SU-DHL-6 (cell line): ENCODE measurements at regions not wholly inside any gene's neighbourhood (a gene's known extent, or its start where the extent isn't known, plus 50 kb on each side); places are given as distances from the start of the nearest gene placed in this dataset.

Experiments
- H2AFZ ChIP-seq: fragments of 200-600 bp; sonication (generic); 2 replicates; pipeline ENCODE4 v1.6.1; 2014; ENCODE audit warnings: low read depth, mild to moderate bottlenecking, moderate library complexity, mixed read lengths, antibody characterized with exemption, low read length; ENCODE audit not compliant: severe bottlenecking
- H3F3A ChIP-seq: fragments of 200-600 bp; shearing (Covaris generic); 2 replicates; pipeline ENCODE4 v1.6.0; 2016; ENCODE audit warnings: antibody characterized with exemption, mild to moderate bottlenecking; ENCODE audit not compliant: insufficient read depth
- H3K27ac ChIP-seq: fragments of 200-600 bp; sonication (generic); 2 replicates; pipeline ENCODE4 v1.5.1; 2016; ENCODE audit warnings: low read depth, mild to moderate bottlenecking, low read length, moderate library complexity, mixed read lengths
- H3K27me3 ChIP-seq: fragments of 200-600 bp; sonication (generic), shearing (Covaris generic); 2 replicates; pipeline ENCODE4 v1.6.0; 2014; ENCODE audit warnings: mild to moderate bottlenecking, low read length
- H3K36me3 ChIP-seq: fragments of 200-600 bp; sonication (generic); 2 replicates; pipeline ENCODE4 v1.6.1; 2014; ENCODE audit warnings: mild to moderate bottlenecking, low read length, mixed read lengths
- H3K4me2 ChIP-seq: fragments of 300-600, 200-600 bp; shearing (Covaris generic), sonication (generic); 2 replicates; pipeline ENCODE4 v1.6.0; 2014; ENCODE audit warnings: low read length, low read depth, mild to moderate bottlenecking; ENCODE audit not compliant: poor library complexity, severe bottlenecking
- H3K4me3 ChIP-seq: fragments of 200-600 bp; sonication (generic); 2 replicates; pipeline ENCODE4 v1.5.1; 2014; ENCODE audit warnings: antibody characterized with exemption, low read length, mild to moderate bottlenecking, mixed read lengths; ENCODE audit not compliant: insufficient read depth, poor library complexity, severe bottlenecking
- H3K79me2 ChIP-seq: fragments of 200-600 bp; sonication (generic); 2 replicates; pipeline ENCODE4 v1.6.1; 2014; ENCODE audit warnings: mild to moderate bottlenecking, low read length, moderate library complexity; ENCODE audit not compliant: insufficient read depth
- H3K9ac ChIP-seq: fragments of 200-600 bp; sonication (generic); 2 replicates; pipeline ENCODE4 v1.7.0; 2014; ENCODE audit warnings: mild to moderate bottlenecking, low read length
- H3K9me2 ChIP-seq: fragments of 200-600 bp; sonication (generic); replicated peaks from 2 replicates; pipeline ENCODE4 v1.6.1; 2014; ENCODE audit warnings: low read length; ENCODE audit not compliant: insufficient read depth
- H3K9me3 ChIP-seq: fragments of 200-600 bp; sonication (generic); 2 replicates; pipeline ENCODE4 v1.6.1; 2014; ENCODE audit warnings: low read length, mixed read lengths; ENCODE audit not compliant: insufficient read depth
- H4K20me1 ChIP-seq: fragments of 200-600 bp; sonication (generic); 2 replicates; pipeline ENCODE4 v1.6.1; 2014; ENCODE audit warnings: low read depth, mild to moderate bottlenecking, antibody characterized with exemption, low read length, moderate library complexity, mixed read lengths
- CTCF ChIP-seq: fragments of 200-600 bp; sonication (generic); IDR thresholded peaks from one replicate; pipeline ENCODE4 v1.5.1; 2017; ENCODE audit warnings: antibody characterized with exemption, mild to moderate bottlenecking, low read length, moderate library complexity; ENCODE audit not compliant: insufficient read depth, poor library complexity, severe bottlenecking
- EZH2phosphoT487 ChIP-seq: fragments of 200-600 bp; sonication (generic), shearing (Covaris generic); conservative IDR thresholded peaks from 2 replicates; pipeline ENCODE4 v1.6.1; 2018; ENCODE audit warnings: mild to moderate bottlenecking, antibody characterized with exemption, low read length, moderate library complexity, mixed read lengths

GRCh38 chr5:126031989-126032716 lies 391.1 kb upstream of the GRAMD2B start:
- Histone ChIP-seq H3K9me3 (no peaks in the 10 kb centered on the region), H4K20me1 (no peaks in the 10 kb centered on the region), H3F3A (no peaks in the 10 kb centered on the region), H3K79me2 (no peaks in the 10 kb centered on the region), H3K36me3 (no peaks in the 10 kb centered on the region), H3K27me3 (no peaks in the 10 kb centered on the region), H3K9me2 (no peaks in the 10 kb centered on the region), H3K4me2 (no peak overlapping the region), H3K27ac (no peak overlapping the region), H3K9ac (no peak overlapping the region), H3K4me3 (no peak overlapping the region), H2AFZ (no peak overlapping the region)
- TF ChIP-seq EZH2phosphoT487 (no peak), CTCF (no peak)

GRCh38 chr5:126043688-126044087 lies 379.5 kb upstream of the GRAMD2B start:
- Histone ChIP-seq H3K36me3 (no peaks in the 10 kb centered on the region), H3K9ac (no peak overlapping the region), H2AFZ (no peak overlapping the region), H3K4me3 (no peak overlapping the region), H3F3A (no peaks in the 10 kb centered on the region), H3K9me2 (no peaks in the 10 kb centered on the region), H3K4me2 (no peak overlapping the region), H4K20me1 (no peaks in the 10 kb centered on the region; the same call in 1 of the 2 replicates), H3K27me3 (no peaks in the 10 kb centered on the region), H3K27ac (no peak overlapping the region), H3K79me2 (no peaks in the 10 kb centered on the region), H3K9me3 (no peaks in the 10 kb centered on the region)
- TF ChIP-seq EZH2phosphoT487, result no peak

GRCh38 chr5:126044111-126044668 lies 379.0 kb upstream of the GRAMD2B start:
- Histone ChIP-seq H3K4me2 (no peak overlapping the region), H3K36me3 (no peaks in the 10 kb centered on the region), H2AFZ (no peak overlapping the region), H3K27me3 (no peaks in the 10 kb centered on the region), H3K27ac (no peak overlapping the region), H3K9me2 (no peaks in the 10 kb centered on the region), H3K79me2 (no peaks in the 10 kb centered on the region), H3F3A (no peaks in the 10 kb centered on the region), H3K9me3 (no peaks in the 10 kb centered on the region), H3K4me3 (no peak overlapping the region), H3K9ac (no peak overlapping the region), H4K20me1 (no peaks in the 10 kb centered on the region; the same call in 1 of the 2 replicates)
- TF ChIP-seq EZH2phosphoT487 (no peak), CTCF (no peak)

GRCh38 chr5:126044931-126045565 lies 378.2 kb upstream of the GRAMD2B start:
- no peaks in the 10 kb centered on the region for H4K20me1 ChIP-seq
- H3K36me3 ChIP-seq, result no peaks in the 10 kb centered on the region
- no peak overlapping the region for H2AFZ ChIP-seq
- no peaks in the 10 kb centered on the region for H3K79me2 ChIP-seq
- H3K4me3 ChIP-seq, result no peak overlapping the region
- no peaks in the 10 kb centered on the region for H3K27me3 ChIP-seq
- no peak overlapping the region for H3K4me2 ChIP-seq
- H3K9me2 ChIP-seq, result no peaks in the 10 kb centered on the region
- no peak for TF ChIP-seq CTCF
- TF ChIP-seq EZH2phosphoT487, result no peak
- no peaks in the 10 kb centered on the region for H3K9me3 ChIP-seq
- H3K9ac ChIP-seq, result no peak overlapping the region
- no peak overlapping the region for H3K27ac ChIP-seq
- H3F3A ChIP-seq, result no peaks in the 10 kb centered on the region
